SK-N-SH (cell line): ENCODE measurements at regions not wholly inside any gene's neighbourhood (a gene's known extent, or its start where the extent isn't known, plus 50 kb on each side); places are given as distances from the start of the nearest gene placed in this dataset.
"Not testable (repeated sequence)": the region's sequence is repeated elsewhere in the genome, so short reads cannot be mapped to it uniquely, and the experiment has no call there.

Experiments
- CTCF ChIA-PET: fragments of 300-600, 350-600 bp; formaldehyde crosslinking; extraction: SDS; loops from one replicate; lab custom pipeline; 2021; lab: Yijun Ruan, JAX
- POLR2A ChIA-PET: fragments of 350-600 bp; sonication (Branson Sonifier 250); formaldehyde crosslinking; extraction: SDS; loops from one replicate; lab custom pipeline; 2020; ENCODE audit warnings: antibody characterized with exemption, inconsistent platforms; lab: Yijun Ruan, JAX
- DNase-seq: peaks from one replicate; pipeline ENCODE4 v3.0.0; 2012
- H2AFZ ChIP-seq: fragments of 200-600 bp; sonication (generic); 2 replicates; pipeline ENCODE4 v1.8.1; 2016; ENCODE audit warnings: antibody characterized with exemption, mild to moderate bottlenecking, low read depth
- H3F3A ChIP-seq: fragments of 200-600 bp; sonication (generic); replicated peaks from 2 replicates; pipeline ENCODE3; 2016; ENCODE audit warnings: antibody characterized with exemption, mild to moderate bottlenecking; ENCODE audit not compliant: insufficient read depth
- H3K27ac ChIP-seq, 2 experiments: fragments of 200-500 bp in 1 of 2; fragments of 200-600 bp in 1 of 2; sonication (Bioruptor generic) in 1 of 2; sonication (generic), shearing (Covaris generic) in 1 of 2; 2 replicates each; pipeline versions ENCODE4 v1.5.1 to v1.6.1; 2014 to 2016; ENCODE audit warnings: low read depth in 2 of 2, inconsistent platforms in 1 of 2, low read length in 1 of 2, mild to moderate bottlenecking in 1 of 2, mixed read lengths in 1 of 2
- H3K27me3 ChIP-seq: fragments of 200-600 bp; sonication (generic), shearing (Covaris generic); 2 replicates; pipeline ENCODE4 v1.6.1; 2016; ENCODE audit warnings: mixed run types; ENCODE audit not compliant: insufficient read depth
- H3K36me3 ChIP-seq, 2 experiments: fragments of 200-500 bp in 1 of 2; fragments of 200-600 bp in 1 of 2; sonication (Bioruptor generic) in 1 of 2; sonication (generic) in 1 of 2; replicated peaks in 1 of 2; 2 replicates each; pipeline versions ENCODE3 to v1.5.1; 2014 to 2016; ENCODE audit warnings: low read length in 1 of 2, mild to moderate bottlenecking in 1 of 2; ENCODE audit not compliant: insufficient read depth in 2 of 2, control insufficient read depth in 1 of 2
- H3K4me1 ChIP-seq, 2 experiments: fragments of 200-500 bp in 1 of 2; fragments of 200-600 bp in 1 of 2; sonication (Bioruptor generic) in 1 of 2; sonication (generic), shearing (Covaris generic) in 1 of 2; 2 replicates each; pipeline versions ENCODE4 v1.5.1 to v1.6.1; 2014 to 2016; ENCODE audit warnings: low read depth in 1 of 2, low read length in 1 of 2, mixed run types in 1 of 2; ENCODE audit not compliant: insufficient read depth in 2 of 2, control insufficient read depth in 1 of 2
- H3K4me2 ChIP-seq: fragments of 200-600 bp; sonication (generic), shearing (Covaris generic); 2 replicates; pipeline ENCODE4 v1.6.1; 2017; ENCODE audit warnings: mixed run types
- H3K4me3 ChIP-seq, 2 experiments: fragments of 200-500 bp in 1 of 2; fragments of 200-600 bp in 1 of 2; sonication (Bioruptor generic) in 1 of 2; sonication (generic), shearing (Covaris generic) in 1 of 2; 2 replicates each; pipeline versions ENCODE4 v1.5.1 to v1.8.1; 2014 to 2016; ENCODE audit warnings: low read depth in 2 of 2, inconsistent platforms in 1 of 2, low read length in 1 of 2, mild to moderate bottlenecking in 1 of 2, mixed read lengths in 1 of 2, moderate library complexity in 1 of 2
- H3K79me2 ChIP-seq: fragments of 200-600 bp; sonication (generic); 2 replicates; pipeline ENCODE4 v1.8.1; 2017; ENCODE audit warnings: mild to moderate bottlenecking; ENCODE audit not compliant: insufficient read depth
- H3K9ac ChIP-seq: fragments of 200-600 bp; sonication (generic); 2 replicates; pipeline ENCODE4 v1.6.1; 2017; ENCODE audit warnings: mixed run types
- H3K9me2 ChIP-seq: fragments of 200-600 bp; sonication (generic); 2 replicates; pipeline ENCODE4 v1.6.1; 2017; ENCODE audit warnings: mixed run types
- H3K9me3 ChIP-seq: fragments of 200-600 bp; sonication (generic); 2 replicates; pipeline ENCODE4 v1.6.1; 2017; ENCODE audit warnings: mixed run types, mild to moderate bottlenecking, moderate library complexity
- H4K20me1 ChIP-seq: fragments of 200-600 bp; sonication (generic); 2 replicates; pipeline ENCODE4 v1.6.1; 2017; ENCODE audit warnings: mild to moderate bottlenecking, mixed run types; ENCODE audit not compliant: insufficient read depth
- CHD2 ChIP-seq: fragments of 150-350 bp; IDR thresholded peaks from 2 replicates; pipeline ENCODE4 v1.6.1; 2018; ENCODE audit warnings: low read length; ENCODE audit not compliant: partially characterized antibody
- ELF1 ChIP-seq: IDR thresholded peaks from 2 replicates; pipeline ENCODE4 v1.4.0; 2012
- FOSL2 ChIP-seq: IDR thresholded peaks from 2 replicates; pipeline ENCODE4 v1.4.0; 2012; ENCODE audit warnings: low read depth, mild to moderate bottlenecking, moderate library complexity, borderline replicate concordance
- FOXJ3 ChIP-seq: sonication (generic); formaldehyde crosslinking; IDR thresholded peaks from 2 replicates; pipeline ENCODE4 v1.5.1; 2020; ENCODE audit warnings: mild to moderate bottlenecking, missing genetic modification reagents
- GATA2 ChIP-seq: sonication (generic); formaldehyde crosslinking; IDR thresholded peaks from 2 replicates; pipeline ENCODE4 v1.5.0; 2020; ENCODE audit warnings: mild to moderate bottlenecking, missing genetic modification reagents
- IRF3 ChIP-seq: fragments of 150-350 bp; IDR thresholded peaks from 2 replicates; pipeline ENCODE4 v1.6.1; 2016; ENCODE audit warnings: mild to moderate bottlenecking, low read depth, low read length
- MXI1 ChIP-seq: IDR thresholded peaks from 2 replicates; pipeline ENCODE4 v1.6.1; 2012; ENCODE audit warnings: mild to moderate bottlenecking, low read depth, low read length, improper control_type of control experiment
- NFIC ChIP-seq: IDR thresholded peaks from 2 replicates; pipeline ENCODE4 v1.4.0; 2012; ENCODE audit warnings: borderline replicate concordance
- NRF1 ChIP-seq: IDR thresholded peaks from 2 replicates; pipeline ENCODE4 v1.6.1; 2012; ENCODE audit warnings: low read depth, mild to moderate bottlenecking, low read length
- POLR2AphosphoS5 ChIP-seq: IDR thresholded peaks from 2 replicates; pipeline ENCODE4 v1.6.1; 2012; ENCODE audit warnings: low read depth, low read length
- RAD21 ChIP-seq: IDR thresholded peaks from 2 replicates; pipeline ENCODE4 v1.6.1; 2012; ENCODE audit warnings: mild to moderate bottlenecking, low read length
- RFX5 ChIP-seq: IDR thresholded peaks from 2 replicates; pipeline ENCODE4 v1.6.1; 2012; ENCODE audit warnings: mild to moderate bottlenecking, improper control_type of control experiment, low read length
- RXRA ChIP-seq: IDR thresholded peaks from 2 replicates; pipeline ENCODE4 v1.4.0; 2012; ENCODE audit warnings: low read depth, mild to moderate bottlenecking, borderline replicate concordance
- SIN3A ChIP-seq: IDR thresholded peaks from 2 replicates; pipeline ENCODE4 v1.6.1; 2012; ENCODE audit warnings: low read depth, mild to moderate bottlenecking, low read length, moderate library complexity, borderline replicate concordance
- SMC3 ChIP-seq: IDR thresholded peaks from 2 replicates; pipeline ENCODE4 v1.6.1; 2012; ENCODE audit warnings: low read depth, low read length, improper control_type of control experiment
- YY1 ChIP-seq: IDR thresholded peaks from 2 replicates; pipeline ENCODE4 v1.4.0; 2012; ENCODE audit warnings: low read depth, mild to moderate bottlenecking
- WGBS: methylation state at CpG from one replicate; pipeline ENCODE4 v1.1.6; 2017; ENCODE audit warnings: low lambda C conversion rate; 5-methylcytosine and 5-hydroxymethylcytosine counted together

- peaks cover 0 to 12% of the 10 kb centered on the region in 2 experiments; a peak in 1 of 4 replicates for H3K4me1 ChIP-seq
- no peak for DNase-seq
- H3K4me2 ChIP-seq = no peak overlapping the region
- H3K4me3 ChIP-seq = no peak overlapping the region
- H3K27me3 ChIP-seq = no peaks in the 10 kb centered on the region
- POLR2A ChIA-PET = no interaction called here
- H3K79me2 ChIP-seq = no peaks in the 10 kb centered on the region
- H3K9me2 ChIP-seq = no peaks in the 10 kb centered on the region
- TF ChIP-seq CHD2 (no peak), ELF1 (no peak), RXRA (no peak), NRF1 (no peak), RFX5 (no peak), NFIC (no peak), MXI1 (no peak), GATA2 (no peak)
- H2AFZ ChIP-seq = no peak overlapping the region
- no peak overlapping the region for H3K9ac ChIP-seq
- CTCF ChIA-PET = no interaction called here
- H3F3A ChIP-seq = no peaks in the 10 kb centered on the region
- no peaks in the 10 kb centered on the region for H3K9me3 ChIP-seq
- H3K36me3 ChIP-seq = no peaks in the 10 kb centered on the region
- no peak overlapping the region for H3K27ac ChIP-seq
- H4K20me1 ChIP-seq = no peaks in the 10 kb centered on the region
Measured at GRCh38 chr13:50425772-50426171, 410.5 kb downstream of the KCNRG start.

DNA sequence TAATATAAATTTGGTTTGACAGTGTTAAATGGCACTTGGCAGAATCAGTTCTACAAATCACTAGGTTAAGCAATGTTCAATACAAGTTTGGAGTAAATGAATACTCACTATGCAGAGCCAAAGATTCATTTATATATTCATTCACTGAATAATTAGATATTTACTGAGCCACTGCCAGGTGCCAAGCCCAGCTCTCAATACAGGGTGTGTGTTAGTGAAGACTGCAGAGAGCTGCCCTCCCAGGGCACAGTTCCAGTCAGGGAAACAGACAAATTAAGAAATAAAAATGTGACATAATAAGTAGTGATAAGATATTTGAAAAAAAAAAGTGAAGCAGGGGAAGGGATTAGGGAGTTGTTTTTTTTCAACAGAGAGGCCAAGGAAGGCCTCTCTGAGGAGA is 411.7 kb downstream of the KCNRG start:
- POLR2A ChIA-PET = no interaction called here
- Histone ChIP-seq H3K27ac (no peak overlapping the region), H3K4me1 (peaks cover 0 to 3% of the 10 kb centered on the region in 2 experiments; a peak in 1 of 4 replicates), H3K27me3 (no peaks in the 10 kb centered on the region), H3K9me2 (no peaks in the 10 kb centered on the region), H3K4me2 (no peak overlapping the region), H2AFZ (no peak overlapping the region), H3K79me2 (no peaks in the 10 kb centered on the region), H3K9me3 (no peaks in the 10 kb centered on the region), H4K20me1 (no peaks in the 10 kb centered on the region), H3K36me3 (no peaks in the 10 kb centered on the region), H3K9ac (no peak overlapping the region), H3K4me3 (no peak overlapping the region), H3F3A (no peaks in the 10 kb centered on the region)
- no peak for DNase-seq
- TF ChIP-seq SIN3A (no peak), RAD21 (no peak), CHD2 (no peak), IRF3 (no peak), FOSL2 (no peak), SMC3 (no peak), YY1 (no peak), RFX5 (no peak), FOXJ3 (CRISPR knock-in tag) (no peak), POLR2AphosphoS5 (no peak)
- CTCF ChIA-PET = no interaction called here

DNA sequence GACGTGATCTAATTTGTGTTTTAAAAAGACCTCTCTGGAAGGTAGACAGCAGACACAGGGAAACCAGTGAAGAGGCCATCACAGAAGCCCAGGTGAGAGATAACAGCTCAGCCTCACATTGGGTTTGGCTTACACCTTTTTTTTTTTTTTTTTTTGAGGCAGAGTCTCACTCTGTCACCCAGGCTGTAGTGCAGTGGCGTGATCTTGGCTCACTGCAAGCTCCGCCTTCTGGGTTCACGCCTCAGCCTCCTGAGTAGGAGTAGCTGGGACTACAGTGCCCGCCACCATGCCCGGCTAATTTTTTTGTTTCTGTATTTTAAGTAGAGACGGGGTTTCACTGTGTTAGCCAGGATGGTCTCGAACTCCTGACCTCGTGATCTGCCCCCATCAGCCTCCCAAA is 412.3 kb downstream of the KCNRG start:
- DNase-seq, POLR2A ChIA-PET, H3K4me1 ChIP-seq, CTCF ChIA-PET, H3K9me2 ChIP-seq, H3K9ac ChIP-seq, H3K36me3 ChIP-seq, H2AFZ ChIP-seq, H3K27me3 ChIP-seq, H4K20me1 ChIP-seq, H3K79me2 ChIP-seq, H3F3A ChIP-seq, H3K4me3 ChIP-seq, H3K9me3 ChIP-seq, H3K27ac ChIP-seq, H3K4me2 ChIP-seq: not testable (repeated sequence)
- 83% methylated on average over 9 of the region's 9 CpGs for WGBS
